Astrocyte (in vitro differentiated cells and primary cell): ENCODE measurements at regions not wholly inside any gene's neighbourhood (a gene's known extent, or its start where the extent isn't known, plus 50 kb on each side); places are given as distances from the start of the nearest gene placed in this dataset.

ENCODE experiments used
- EZH2 ChIP-seq: IDR thresholded peaks from 2 replicates; pipeline ENCODE4 v1.6.1; 2012; ENCODE audit warnings: mild to moderate bottlenecking, low read length, inconsistent platforms; ENCODE audit not compliant: insufficient read depth
- TF ChIP-seq, protein P1 (sequence below): IDR thresholded peaks from 2 replicates; pipeline ENCODE4 v1.5.1; 2011; ENCODE audit warnings: low read depth, mild to moderate bottlenecking, inconsistent platforms, low read length, moderate library complexity; ENCODE audit not compliant: insufficient read depth

DNA sequence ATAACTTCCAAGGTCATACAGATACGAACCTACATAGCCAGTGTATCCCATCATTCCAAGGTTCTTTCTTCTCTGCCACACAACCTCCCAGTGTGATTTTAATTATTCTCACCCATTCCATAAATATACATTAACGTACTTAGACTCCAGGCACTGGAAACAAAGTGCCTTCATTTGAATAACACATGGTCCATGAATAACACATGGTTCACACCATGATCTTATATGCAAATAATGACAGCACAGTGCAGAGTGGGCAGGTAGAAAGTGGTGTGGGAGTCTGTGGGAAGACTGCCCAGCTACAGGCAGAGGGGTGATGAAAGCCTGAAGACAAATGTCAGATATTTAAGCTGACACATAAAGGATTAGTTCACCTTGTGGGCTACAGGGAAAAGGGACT, 425.2 kb downstream of the HACE1 start:
- TF ChIP-seq, protein P1, sequence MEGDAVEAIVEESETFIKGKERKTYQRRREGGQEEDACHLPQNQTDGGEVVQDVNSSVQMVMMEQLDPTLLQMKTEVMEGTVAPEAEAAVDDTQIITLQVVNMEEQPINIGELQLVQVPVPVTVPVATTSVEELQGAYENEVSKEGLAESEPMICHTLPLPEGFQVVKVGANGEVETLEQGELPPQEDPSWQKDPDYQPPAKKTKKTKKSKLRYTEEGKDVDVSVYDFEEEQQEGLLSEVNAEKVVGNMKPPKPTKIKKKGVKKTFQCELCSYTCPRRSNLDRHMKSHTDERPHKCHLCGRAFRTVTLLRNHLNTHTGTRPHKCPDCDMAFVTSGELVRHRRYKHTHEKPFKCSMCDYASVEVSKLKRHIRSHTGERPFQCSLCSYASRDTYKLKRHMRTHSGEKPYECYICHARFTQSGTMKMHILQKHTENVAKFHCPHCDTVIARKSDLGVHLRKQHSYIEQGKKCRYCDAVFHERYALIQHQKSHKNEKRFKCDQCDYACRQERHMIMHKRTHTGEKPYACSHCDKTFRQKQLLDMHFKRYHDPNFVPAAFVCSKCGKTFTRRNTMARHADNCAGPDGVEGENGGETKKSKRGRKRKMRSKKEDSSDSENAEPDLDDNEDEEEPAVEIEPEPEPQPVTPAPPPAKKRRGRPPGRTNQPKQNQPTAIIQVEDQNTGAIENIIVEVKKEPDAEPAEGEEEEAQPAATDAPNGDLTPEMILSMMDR = no peak
- TF ChIP-seq EZH2 = no peak
